Gastrocnemius medialis (tissue), 4 donors: ENCODE measurements at regions not wholly inside any gene's neighbourhood (a gene's known extent, or its start where the extent isn't known, plus 50 kb on each side); places are given as distances from the start of the nearest gene placed in this dataset.

Experiments used
- CTCF ChIP-seq, 5 experiments: fragments of 450-650 bp in 3 of 5; fragments of 200-600 bp in 2 of 5; sonication (generic) in 2 of 5; IDR thresholded peaks in 4 of 5; conservative IDR thresholded peaks in 1 of 5; 1 replicate in 4 of 5; 2 replicates in 1 of 5; pipeline ENCODE4 v1.5.1; 2016 to 2019; ENCODE audit warnings: antibody characterized with exemption in 5 of 5, mild to moderate bottlenecking in 3 of 5, moderate library complexity in 3 of 5
- POLR2A ChIP-seq, 2 donors: fragments of 450-650 bp; IDR thresholded peaks; one replicate each; pipeline ENCODE4 v1.6.1; 2017; ENCODE audit warnings: antibody characterized with exemption in 2 of 2, mild to moderate bottlenecking in 2 of 2, moderate library complexity in 2 of 2

GRCh38 chr1:188706742-188707141, 1770.9 kb downstream of the BRINP3 start:
- TF ChIP-seq CTCF (IDR thresholded peaks at IDR 0.05 in 4 of 5, conservative IDR thresholded peaks at IDR 0.05 in 1 of 5) (no peak), POLR2A (IDR thresholded peaks at IDR 0.05) (no peak)
